B cell (primary cell): ENCODE measurements at regions not wholly inside any gene's neighbourhood (a gene's known extent, or its start where the extent isn't known, plus 50 kb on each side); places are given as distances from the start of the nearest gene placed in this dataset.

Source experiments
- ATAC-seq: fragments of 200-7000 bp; cut with Tn5 transposase; one replicate; pipeline ENCODE4 v1.10.0; 2021; ENCODE audit warnings: low read depth, mild to moderate bottlenecking, moderate number of reproducible peaks, moderate library complexity
- CTCF ChIA-PET: fragments of 350-600 bp; sonication (Branson Sonifier 250); formaldehyde crosslinking; loops from one replicate; lab custom pipeline; 2021; ENCODE audit warnings: antibody characterized with exemption, inconsistent platforms; lab: Charles Lee
- POLR2A ChIA-PET: fragments of 350-600 bp; sonication (Branson Sonifier 250); formaldehyde crosslinking; loops from one replicate; lab custom pipeline; 2021; ENCODE audit warnings: antibody characterized with exemption; lab: Charles Lee
- DNase-seq: peaks from one replicate; pipeline ENCODE4 v3.0.0; 2013
- H2AFZ ChIP-seq: 2 replicates; pipeline ENCODE4 v1.6.1; 2012; ENCODE audit warnings: mild to moderate bottlenecking, low read depth, low read length; ENCODE audit not compliant: insufficient read depth, poor library complexity, severe bottlenecking
- H3K27ac ChIP-seq, 2 donors: 1 replicate in 1 of 2; 2 replicates in 1 of 2; pipeline ENCODE4 v1.5.1; 2012 to 2013; ENCODE audit warnings: low read length in 2 of 2, mild to moderate bottlenecking in 2 of 2, moderate library complexity in 1 of 2
- H3K27me3 ChIP-seq, 4 experiments: fragments of 200-600 bp in 1 of 4; sonication (generic) in 1 of 4; replicated peaks in 1 of 4; 1 replicate in 2 of 4; 2 replicates in 2 of 4; pipeline versions ENCODE4 v1.6.1 to v1.7.0; 2013 to 2016; ENCODE audit warnings: low read length in 3 of 4, mild to moderate bottlenecking in 2 of 4, mixed read lengths in 1 of 4, moderate library complexity in 1 of 4; ENCODE audit not compliant: insufficient read depth in 4 of 4, control insufficient read depth in 3 of 4; ENCODE audit errors: control extremely low read depth in 1 of 4
- H3K36me3 ChIP-seq, 2 experiments: replicated peaks in 1 of 2; 1 replicate in 1 of 2; 2 replicates in 1 of 2; pipeline versions ENCODE4 v1.6.1 to v1.7.1; 2013; ENCODE audit warnings: low read length in 1 of 2; ENCODE audit not compliant: insufficient read depth in 2 of 2, control insufficient read depth in 1 of 2; ENCODE audit errors: control extremely low read depth in 1 of 2, extremely low read depth in 1 of 2
- H3K4me1 ChIP-seq, 2 donors: fragments of 200-600 bp in 1 of 2; sonication (generic) in 1 of 2; 1 replicate in 1 of 2; 2 replicates in 1 of 2; pipeline versions ENCODE4 v1.5.1 to v1.6.1; 2013 to 2017; ENCODE audit warnings: low read length in 2 of 2; ENCODE audit not compliant: control insufficient read depth in 2 of 2, insufficient read depth in 2 of 2
- H3K4me2 ChIP-seq: replicated peaks from 2 replicates; pipeline ENCODE3; 2012; ENCODE audit warnings: mild to moderate bottlenecking, low read depth, low read length; ENCODE audit not compliant: poor library complexity, severe bottlenecking
- H3K4me3 ChIP-seq, 5 experiments: fragments of 200-600 bp in 1 of 5; sonication (generic) in 1 of 5; 1 replicate in 3 of 5; 2 replicates in 2 of 5; pipeline versions ENCODE4 v1.5.1 to v1.7.0; 2011 to 2016; ENCODE audit warnings: low read length in 4 of 5, mild to moderate bottlenecking in 4 of 5, low read depth in 2 of 5, control low read depth in 1 of 5, moderate library complexity in 1 of 5; ENCODE audit not compliant: insufficient read depth in 1 of 5; ENCODE audit errors: control extremely low read depth in 1 of 5, extremely low read depth in 1 of 5
- H3K79me2 ChIP-seq: fragments of 200-600 bp; sonication (generic); one replicate; pipeline ENCODE4 v1.6.0; 2016; ENCODE audit warnings: low read length; ENCODE audit not compliant: control insufficient read depth, insufficient read depth
- H3K9ac ChIP-seq: fragments of 200-600 bp; sonication (generic); 2 replicates; pipeline ENCODE4 v1.6.1; 2017; ENCODE audit warnings: mild to moderate bottlenecking, low read length, moderate library complexity
- H3K9me3 ChIP-seq, 3 donors: one replicate each; pipeline versions ENCODE4 v1.6.1 to v1.7.1; 2013; ENCODE audit warnings: low read length in 2 of 3; ENCODE audit not compliant: control insufficient read depth in 2 of 3, insufficient read depth in 1 of 3; ENCODE audit errors: control extremely low read depth in 1 of 3
- H4K20me1 ChIP-seq: 2 replicates; pipeline ENCODE4 v1.6.0; 2012; ENCODE audit warnings: mild to moderate bottlenecking, low read length; ENCODE audit not compliant: insufficient read depth, control insufficient read depth, poor library complexity, severe bottlenecking
- H3K27ac Mint-ChIP-seq: one replicate; pipeline ENCODE4 v1.8.0; 2021; ENCODE audit warnings: mixed read lengths
- H3K27me3 Mint-ChIP-seq: one replicate; pipeline ENCODE4 v1.8.0; 2021; ENCODE audit warnings: mixed read lengths
- H3K4me1 Mint-ChIP-seq: one replicate; pipeline ENCODE4 v1.8.0; 2021; ENCODE audit warnings: mixed read lengths
- H3K4me3 Mint-ChIP-seq: one replicate; pipeline ENCODE4 v1.8.0; 2021; ENCODE audit warnings: mixed read lengths
- H3K9me3 Mint-ChIP-seq: one replicate; pipeline ENCODE4 v1.8.0; 2022; ENCODE audit warnings: mixed read lengths; ENCODE audit not compliant: insufficient read depth
- CTCF ChIP-seq: fragments of 200-600 bp; IDR thresholded peaks from one replicate; pipeline ENCODE4 v1.8.0; 2022; ENCODE audit warnings: antibody characterized with exemption, mild to moderate bottlenecking
- EZH2 ChIP-seq: IDR thresholded peaks from 2 replicates; pipeline ENCODE4 v1.6.1; 2012; ENCODE audit warnings: borderline replicate concordance, low read depth, mild to moderate bottlenecking, moderate library complexity, low read length; ENCODE audit not compliant: insufficient read depth, poor library complexity, severe bottlenecking
- WGBS: methylation state at CpG from one replicate; pipeline ENCODE4 v1.1.5; 2013; ENCODE audit warnings: missing lambda C conversion rate; ENCODE audit not compliant: insufficient coverage; 5-methylcytosine and 5-hydroxymethylcytosine counted together
- intact Hi-C: fragments of 100-400 bp; cut with micrococcal nuclease; formaldehyde crosslinking; loops from one replicate; pipeline ENCODE4 v1.10.0; 2022

- WGBS, result no CpG with 5 or more reads among the region's 1 CpG
- H3K27me3 Mint-ChIP-seq, result no peaks in the 10 kb centered on the region
- H3K4me3 Mint-ChIP-seq, result no peak overlapping the region
- H3K27me3 ChIP-seq, result no peaks in the 10 kb centered on the region
- H2AFZ ChIP-seq, result no peak overlapping the region
- POLR2A ChIA-PET, result no interaction called here
- no peaks in the 10 kb centered on the region for H3K36me3 ChIP-seq
- H3K9me3 ChIP-seq, result peaks cover 0 to 14% (median 2%) of the 10 kb centered on the region in 3 donors
- DNase-seq (no peak), ATAC-seq (no peak)
- no peaks in the 10 kb centered on the region for H3K4me1 ChIP-seq
- intact Hi-C loops, result no loop called here
- no peaks in the 10 kb centered on the region for H4K20me1 ChIP-seq
- no peak overlapping the region for H3K27ac ChIP-seq
- peaks cover 2% of the 10 kb centered on the region for H3K9me3 Mint-ChIP-seq
- no peaks in the 10 kb centered on the region for H3K79me2 ChIP-seq
- H3K4me3 ChIP-seq, result no peak overlapping the region
- CTCF ChIA-PET, result no interaction called here
- no peak overlapping the region for H3K9ac ChIP-seq
- no peak overlapping the region for H3K27ac Mint-ChIP-seq
- H3K4me2 ChIP-seq, result no peak overlapping the region
- TF ChIP-seq CTCF, result no peak
- TF ChIP-seq EZH2, result no peak
- H3K4me1 Mint-ChIP-seq, result no peaks in the 10 kb centered on the region
Measured at GRCh38 chr4:58272311-58272710, 1162.1 kb upstream of the IGFBP7 start.

GRCh38 chr4:58265734-58266133, 1155.5 kb upstream of the IGFBP7 start:
- Histone ChIP-seq H3K9ac (no peak overlapping the region), H3K27me3 (no peaks in the 10 kb centered on the region), H2AFZ (no peak overlapping the region), H3K4me3 (no peak overlapping the region), H3K36me3 (no peaks in the 10 kb centered on the region), H3K27ac (no peak overlapping the region), H3K9me3 (peaks cover 0 to 10% (median 0%) of the 10 kb centered on the region in 3 donors), H4K20me1 (no peaks in the 10 kb centered on the region), H3K4me2 (no peak overlapping the region), H3K79me2 (no peaks in the 10 kb centered on the region), H3K4me1 (no peaks in the 10 kb centered on the region)
- ChIA-PET CTCF (no interaction called here), POLR2A (no interaction called here)
- peaks cover 2% of the 10 kb centered on the region for H3K9me3 Mint-ChIP-seq
- H3K27me3 Mint-ChIP-seq, result no peaks in the 10 kb centered on the region
- no peak overlapping the region for H3K4me3 Mint-ChIP-seq
- ATAC-seq (no peak), DNase-seq (no peak)
- TF ChIP-seq CTCF (no peak), EZH2 (no peak)
- WGBS, result no CpG with 5 or more reads among the region's 2 CpGs
- intact Hi-C loops, result no loop called here
- H3K27ac Mint-ChIP-seq, result no peak overlapping the region
- no peaks in the 10 kb centered on the region for H3K4me1 Mint-ChIP-seq
